GM21390 (cell line): ENCODE measurements at regions not wholly inside any gene's neighbourhood (a gene's known extent, or its start where the extent isn't known, plus 50 kb on each side); places are given as distances from the start of the nearest gene placed in this dataset.
"Not testable (repeated sequence)": the region's sequence is repeated elsewhere in the genome, so short reads cannot be mapped to it uniquely, and the experiment has no call there.

Experiments
- ATAC-seq: cut with Tn5 transposase; IDR thresholded peaks from one replicate; pipeline ENCODE4 v1.9.1; 2021; ENCODE audit not compliant: unreplicated experiment

DNA sequence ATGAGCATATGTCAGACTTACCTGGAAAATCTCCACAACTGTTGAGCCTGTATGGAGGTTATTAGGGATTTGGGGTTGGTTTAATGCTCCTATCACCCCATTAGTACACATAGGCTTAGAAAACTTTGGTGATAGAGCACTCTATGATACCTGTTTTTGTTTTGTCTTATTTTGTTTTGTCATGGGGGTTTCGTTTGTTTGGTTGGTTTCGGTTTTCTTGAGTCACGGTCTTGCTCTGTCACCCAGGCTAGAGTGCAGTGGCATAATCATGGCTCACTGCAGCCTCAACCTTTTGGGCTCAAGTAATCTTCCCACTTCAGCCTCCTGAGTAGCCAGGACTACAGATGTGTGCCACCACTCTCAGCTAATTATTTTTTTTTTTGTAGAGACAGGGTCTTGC lies 70.0 kb downstream of the MZT1 start:
- ATAC-seq: no peak

DNA sequence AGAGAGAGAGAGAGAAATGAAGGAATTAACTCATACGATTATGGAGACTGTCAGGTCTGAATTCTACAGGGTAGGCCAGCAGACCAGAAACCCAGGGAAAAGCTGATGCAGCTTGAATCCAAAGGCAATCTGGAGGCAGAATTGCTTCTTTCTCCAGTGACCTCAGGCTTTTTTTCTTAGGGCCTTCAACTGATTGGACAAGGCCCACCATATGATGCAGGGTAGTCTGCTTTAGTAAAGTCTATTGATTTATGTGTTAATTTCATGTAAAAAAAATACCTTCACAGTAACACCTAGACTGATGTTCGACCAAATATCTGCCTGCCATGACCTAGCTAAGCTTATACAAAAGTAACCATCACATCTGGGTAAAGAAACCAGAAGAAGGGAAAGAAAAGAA lies 71.1 kb downstream of the MZT1 start:
- no peak for ATAC-seq

DNA sequence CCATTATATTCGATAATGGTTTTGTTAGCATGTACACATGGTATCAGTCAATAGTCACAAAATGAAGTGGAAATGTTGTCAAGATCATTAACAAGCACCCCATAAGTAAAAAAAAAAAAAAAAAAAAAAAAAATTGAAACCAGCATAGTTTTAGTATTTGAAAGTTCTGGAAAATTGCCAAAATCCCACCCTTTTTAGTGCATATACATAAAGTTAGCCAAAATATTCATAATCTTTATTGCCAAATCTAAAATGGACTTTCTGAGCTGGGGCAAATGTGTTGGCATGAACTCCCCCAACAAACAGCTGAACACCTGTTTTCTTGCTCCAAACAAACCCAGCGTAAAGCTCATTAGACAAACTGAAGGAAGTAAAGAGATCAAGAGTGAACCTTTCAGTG lies 73.9 kb downstream of the MZT1 start:
- ATAC-seq: no peak

DNA sequence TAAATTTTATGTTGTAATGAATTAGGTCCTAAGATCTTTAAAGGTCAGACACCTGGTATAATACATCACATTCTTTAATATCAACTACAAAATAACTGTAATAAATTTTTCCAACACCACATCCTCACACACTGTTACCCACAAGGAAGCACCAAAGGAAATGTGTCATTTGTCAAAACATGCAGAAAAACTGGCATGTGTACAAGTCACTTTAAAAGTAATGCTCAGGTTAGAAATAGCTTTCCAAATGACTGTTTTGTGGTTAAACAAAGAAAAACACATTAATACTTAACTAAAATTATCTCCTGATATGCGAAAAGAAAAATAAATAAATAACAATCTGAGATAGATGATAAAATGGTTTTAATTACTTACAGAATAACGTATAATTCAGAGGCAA lies 74.7 kb downstream of the MZT1 start:
- ATAC-seq: no peak

DNA sequence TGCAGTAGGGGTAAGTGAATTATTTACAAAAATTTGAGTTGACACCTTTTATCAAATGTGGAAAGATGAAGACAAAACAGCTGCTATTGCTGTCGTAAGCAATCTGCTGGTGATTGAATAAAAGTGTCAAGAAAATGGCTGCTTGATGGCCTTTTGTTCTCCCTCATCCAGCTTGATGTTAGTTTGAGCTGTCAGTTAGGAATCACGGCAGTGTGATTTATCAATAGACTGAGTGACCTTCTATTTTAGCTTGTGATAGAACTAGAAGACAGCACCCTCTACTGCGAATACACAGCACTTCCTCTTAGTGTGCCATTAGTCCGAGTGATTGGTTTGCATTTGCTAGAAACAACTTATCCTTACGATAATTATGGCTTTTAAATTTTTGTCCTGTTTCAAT lies 76.3 kb downstream of the MZT1 start:
- no peak for ATAC-seq

DNA sequence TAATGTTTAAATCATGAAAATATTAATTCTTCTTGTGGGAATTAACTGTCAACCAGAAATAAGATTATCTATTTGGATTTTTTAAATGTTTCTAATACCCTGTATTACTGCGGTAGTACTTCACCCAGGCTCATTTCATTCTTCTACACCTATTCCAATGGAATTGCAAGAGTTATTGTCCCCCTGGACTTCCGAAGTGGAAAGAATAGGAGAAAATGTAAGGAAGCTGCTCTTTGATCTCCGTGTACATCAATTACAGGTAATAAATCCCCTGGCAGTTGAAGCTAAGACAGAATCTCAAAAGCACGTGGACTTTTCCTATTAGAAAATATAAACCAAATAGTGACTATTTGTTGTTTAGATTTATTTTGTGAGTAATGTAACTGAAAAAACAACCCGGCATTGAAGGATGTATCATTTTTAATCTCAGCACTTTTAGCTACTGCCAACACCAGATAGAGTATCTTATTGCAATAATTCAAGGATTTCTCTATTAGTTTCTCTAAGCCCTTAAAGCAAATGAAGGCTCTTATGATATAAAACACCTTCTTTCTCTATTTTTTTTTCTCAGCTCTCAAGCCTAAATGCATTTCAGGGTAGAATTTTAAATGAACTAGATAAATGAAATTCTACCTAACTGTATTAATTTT lies 77.3 kb downstream of the MZT1 start:
- ATAC-seq: no peak

DNA sequence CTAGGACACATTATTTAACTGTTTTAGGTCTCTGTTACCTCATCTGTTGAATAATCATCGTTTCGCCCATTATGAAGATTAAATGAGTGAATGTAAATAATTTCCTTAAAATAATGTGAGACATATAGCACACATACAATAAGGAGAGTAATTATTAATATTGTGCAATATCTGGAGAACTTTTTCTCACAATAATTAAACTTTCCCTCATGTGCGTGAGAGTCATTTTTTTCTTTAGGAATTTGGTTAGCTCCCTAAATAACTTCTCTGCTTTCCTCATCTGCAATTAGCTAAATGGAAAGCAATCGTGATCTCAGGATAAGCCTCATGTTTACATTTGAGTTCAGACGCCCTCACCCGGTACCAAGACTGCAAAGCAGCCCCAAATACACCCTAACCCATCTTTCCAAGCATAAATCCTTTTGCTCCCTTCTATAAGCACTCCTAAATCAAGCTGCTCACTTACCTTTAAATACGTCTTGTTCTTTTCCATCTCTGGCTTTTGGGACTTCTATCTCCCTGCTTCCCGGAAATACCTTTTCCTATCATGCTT lies 78.8 kb downstream of the MZT1 start:
- ATAC-seq: no peak

DNA sequence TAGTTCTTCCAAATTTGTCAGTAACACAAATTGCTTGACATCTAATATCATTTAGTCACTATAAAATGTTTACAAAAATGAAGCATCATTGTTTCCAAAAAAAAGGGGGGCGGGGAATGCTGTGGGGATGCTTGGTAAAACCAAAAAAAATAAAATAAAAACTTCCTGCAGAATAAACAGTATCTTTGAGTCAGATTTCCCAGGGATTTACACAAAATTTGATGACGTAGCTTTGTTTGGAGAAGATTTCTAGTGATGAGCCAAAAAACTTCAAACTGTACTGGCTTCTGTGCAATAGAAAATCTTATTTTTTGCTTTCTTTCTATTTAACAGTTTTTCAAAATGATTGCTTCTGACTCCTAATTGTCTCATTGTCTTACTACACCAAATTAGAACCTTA lies 80.0 kb downstream of the MZT1 start:
- ATAC-seq: no peak

DNA sequence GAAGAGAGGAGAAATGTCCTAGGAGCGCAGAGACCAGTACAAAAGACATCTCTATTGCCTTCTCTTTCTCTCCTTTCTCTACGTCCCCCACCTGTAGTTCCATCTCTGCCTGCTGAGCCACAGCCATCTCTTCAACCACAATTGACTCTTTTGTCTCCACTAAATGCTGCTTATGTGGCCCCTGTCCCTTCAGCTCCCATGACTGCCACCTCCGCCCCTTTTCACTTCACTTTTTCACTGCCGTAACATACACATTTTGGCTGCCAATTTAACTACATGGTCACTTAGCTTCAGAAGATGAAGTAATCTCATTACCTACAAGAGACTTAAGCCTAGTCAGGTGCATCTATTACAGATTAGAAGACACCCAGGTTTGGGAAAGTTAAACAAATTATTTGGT lies 81.9 kb downstream of the MZT1 start:
- ATAC-seq: no peak

DNA sequence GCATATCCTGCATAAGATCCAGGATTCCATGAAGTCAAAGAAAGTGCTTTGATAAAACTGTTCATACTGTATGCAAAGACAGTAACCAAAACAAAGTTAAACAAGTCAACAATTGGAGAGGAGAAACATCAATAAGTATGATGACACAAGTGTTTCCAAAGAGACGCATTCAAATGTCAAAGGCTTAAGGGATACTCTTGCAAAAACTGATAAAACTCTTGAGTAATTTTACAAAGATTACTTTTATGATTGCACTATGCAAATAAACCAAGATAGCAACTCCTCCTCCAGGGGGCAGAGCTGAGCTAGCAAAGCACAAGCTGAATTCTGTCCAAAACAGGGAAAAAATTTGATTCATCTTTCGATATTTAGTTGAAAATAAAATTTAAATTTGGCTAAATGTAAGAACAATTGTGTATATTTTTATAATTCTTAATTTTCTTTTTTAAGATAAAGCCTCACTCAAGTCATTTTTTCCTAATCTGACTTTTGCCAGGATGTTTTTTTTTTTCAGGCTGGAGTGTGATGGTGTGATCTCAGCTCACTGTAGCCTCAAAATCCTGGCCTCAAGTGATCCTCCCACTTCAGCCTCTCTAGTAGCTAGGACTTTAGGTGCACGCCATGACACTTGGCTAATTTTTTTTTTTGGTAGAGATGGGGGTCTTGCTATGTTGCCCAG lies 84.0 kb downstream of the MZT1 start:
- no peak for ATAC-seq

DNA sequence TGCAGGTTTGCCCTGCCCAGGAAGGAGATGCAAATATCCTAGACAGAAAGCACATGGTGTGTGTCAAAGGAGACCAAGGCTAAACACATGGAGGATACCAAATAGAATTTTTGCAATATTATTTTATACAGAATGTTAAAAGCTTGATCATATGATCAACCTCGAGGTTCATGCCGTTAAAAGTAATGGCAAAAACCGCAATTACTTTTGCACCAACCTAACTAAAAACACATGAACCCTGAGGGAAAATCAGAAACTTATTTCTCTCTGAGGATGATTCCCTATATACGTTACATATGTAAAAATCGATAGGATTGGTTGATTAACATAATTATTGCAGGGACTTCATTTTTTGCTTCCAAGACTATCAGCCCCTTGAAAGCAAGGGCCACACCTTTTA lies 88.1 kb downstream of the MZT1 start:
- no peak for ATAC-seq

DNA sequence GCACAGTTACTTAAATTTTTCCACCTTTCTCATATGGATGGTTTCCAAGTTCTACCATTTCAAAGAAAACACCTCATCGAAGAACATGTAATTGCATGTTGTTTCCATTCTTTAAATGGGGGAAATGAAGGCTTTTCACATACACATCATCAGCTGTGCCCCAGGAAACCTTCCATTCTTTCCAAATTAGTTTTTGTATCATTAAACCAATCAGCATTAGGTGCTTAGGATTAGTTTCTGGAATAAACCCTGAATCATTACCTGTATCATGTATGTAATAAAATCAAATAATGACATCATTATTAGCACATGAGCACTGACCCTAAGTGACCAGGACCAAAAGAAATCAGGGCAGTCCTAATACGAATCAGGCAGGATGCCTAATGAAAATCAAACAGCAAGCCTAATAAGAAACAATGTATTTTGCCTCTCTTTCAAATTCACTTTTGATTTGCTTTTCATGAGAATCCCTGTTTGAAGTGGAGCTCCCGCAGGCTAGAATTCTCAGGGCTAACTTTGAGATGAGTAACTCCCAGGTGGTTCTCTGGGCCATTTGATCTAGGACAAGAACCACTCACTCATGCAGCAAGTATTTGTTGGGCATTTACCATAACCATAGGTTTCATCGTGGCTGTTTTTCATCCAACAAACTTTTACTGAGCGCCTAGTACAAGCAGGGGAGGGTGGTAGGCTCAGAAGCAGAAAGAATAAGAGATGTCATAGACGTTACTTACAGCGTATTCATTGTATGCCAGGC lies 89.2 kb downstream of the MZT1 start:
- no peak for ATAC-seq

DNA sequence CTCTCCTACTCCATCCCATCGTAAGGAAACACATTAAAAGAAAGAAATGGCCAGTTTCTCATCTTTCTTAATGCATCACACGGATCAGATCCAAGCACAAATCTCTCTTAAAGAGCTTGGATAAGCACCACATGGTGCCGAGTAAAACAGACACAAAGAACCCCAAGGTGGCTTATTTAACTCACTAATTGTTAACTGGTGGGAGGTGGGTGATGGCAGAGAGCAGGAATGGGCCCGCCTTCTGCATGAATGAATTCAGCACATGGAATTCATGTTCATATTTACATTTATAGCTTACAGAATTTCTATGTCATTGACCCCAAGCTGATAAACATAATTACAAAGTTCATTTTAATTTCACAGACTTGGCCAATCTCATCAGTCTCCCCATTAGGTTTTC lies 89.9 kb downstream of the MZT1 start:
- ATAC-seq: no peak

DNA sequence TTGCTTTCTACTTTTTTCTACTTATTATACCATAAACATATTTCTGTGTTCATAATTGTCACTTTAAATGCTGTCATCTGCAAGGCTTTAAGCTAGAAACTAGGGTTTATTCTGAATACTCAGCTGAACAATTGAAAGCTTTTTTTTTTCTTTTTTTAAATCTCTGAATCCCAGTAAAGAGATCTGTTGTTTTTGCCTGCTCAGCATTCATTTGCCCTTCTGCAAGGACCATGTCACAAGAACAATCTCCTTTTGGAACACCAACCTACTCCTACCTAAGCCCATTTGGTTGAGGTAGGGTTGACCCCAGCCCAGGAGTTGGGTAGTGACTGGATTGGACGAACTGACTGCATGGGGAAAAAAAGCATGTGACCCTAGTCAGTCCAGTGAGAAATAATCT lies 92.6 kb downstream of the MZT1 start:
- ATAC-seq: no peak

DNA sequence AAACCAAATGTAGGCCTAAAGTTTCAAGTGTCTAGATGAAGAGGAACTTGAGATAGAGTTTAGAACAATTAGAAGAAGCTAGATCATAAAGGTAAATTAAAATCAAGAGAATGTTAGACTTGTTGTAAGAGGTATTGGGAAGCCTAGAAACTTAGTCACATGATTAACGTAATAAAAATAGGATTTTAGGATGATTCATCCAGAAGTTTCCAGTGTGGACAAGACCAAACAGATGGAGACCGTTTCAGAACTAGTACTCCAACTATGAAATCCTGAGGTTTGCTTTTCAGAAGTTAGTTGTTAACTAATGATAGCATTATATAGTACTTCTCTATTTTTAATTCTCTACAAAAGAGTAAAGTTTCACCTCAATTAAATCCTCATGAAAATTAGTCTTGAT lies 104.9 kb downstream of the MZT1 start:
- ATAC-seq: no peak

DNA sequence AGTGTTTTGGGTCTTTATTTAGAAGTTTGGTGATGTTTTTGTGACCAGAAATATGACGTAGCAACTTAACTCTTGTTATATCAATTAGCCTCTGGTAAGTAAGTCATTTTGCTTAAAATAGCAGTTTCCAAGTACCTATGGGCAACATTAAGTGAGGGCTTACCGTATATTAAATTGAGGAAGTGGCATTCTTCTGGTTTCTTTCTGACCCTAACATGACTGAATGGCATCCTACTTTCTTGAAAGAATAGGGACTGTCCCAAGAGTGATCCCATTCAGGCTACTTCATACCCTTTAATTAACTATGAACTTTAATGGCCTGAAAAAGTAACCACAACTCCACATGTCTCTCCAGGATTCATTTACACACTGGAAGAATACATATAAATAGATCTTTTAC lies 106.6 kb downstream of the MZT1 start:
- no peak for ATAC-seq

DNA sequence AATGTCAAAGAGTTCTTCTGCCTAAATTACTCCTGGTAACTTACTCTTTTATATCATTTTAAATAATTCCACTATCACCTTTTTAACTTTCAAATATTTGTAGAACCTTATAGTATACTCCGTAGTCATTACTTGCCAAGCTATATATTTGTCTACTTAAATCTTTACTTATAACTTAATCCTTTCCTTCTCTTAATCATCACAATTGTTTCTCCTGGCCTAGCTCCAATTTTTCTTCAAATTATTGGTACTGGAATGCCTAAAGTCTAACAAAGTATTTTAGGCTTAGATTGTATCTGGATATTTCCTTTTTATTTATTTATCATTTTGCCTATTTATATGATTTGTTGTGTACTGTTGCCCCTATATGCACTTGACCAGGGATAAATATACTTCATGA lies 109.5 kb downstream of the MZT1 start:
- ATAC-seq: no peak

DNA sequence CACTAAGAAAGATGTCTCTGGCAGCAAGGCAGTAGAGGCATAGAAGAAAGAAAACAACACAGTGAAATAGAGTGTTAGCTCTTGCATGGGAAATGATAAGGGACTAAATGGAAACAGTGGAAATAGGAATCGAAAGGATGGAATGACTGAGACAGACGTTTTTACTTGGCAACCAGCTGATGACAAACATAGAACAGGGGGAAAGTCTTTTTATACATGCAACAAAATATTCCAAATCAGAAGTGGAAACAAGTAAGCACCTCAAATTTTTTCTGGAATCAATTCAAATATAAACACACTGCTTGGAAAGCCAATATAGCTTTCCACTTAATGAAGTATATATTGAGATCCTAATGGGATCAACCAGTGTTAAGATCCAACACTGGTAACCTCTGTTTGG lies 110.2 kb downstream of the MZT1 start:
- ATAC-seq: no peak

DNA sequence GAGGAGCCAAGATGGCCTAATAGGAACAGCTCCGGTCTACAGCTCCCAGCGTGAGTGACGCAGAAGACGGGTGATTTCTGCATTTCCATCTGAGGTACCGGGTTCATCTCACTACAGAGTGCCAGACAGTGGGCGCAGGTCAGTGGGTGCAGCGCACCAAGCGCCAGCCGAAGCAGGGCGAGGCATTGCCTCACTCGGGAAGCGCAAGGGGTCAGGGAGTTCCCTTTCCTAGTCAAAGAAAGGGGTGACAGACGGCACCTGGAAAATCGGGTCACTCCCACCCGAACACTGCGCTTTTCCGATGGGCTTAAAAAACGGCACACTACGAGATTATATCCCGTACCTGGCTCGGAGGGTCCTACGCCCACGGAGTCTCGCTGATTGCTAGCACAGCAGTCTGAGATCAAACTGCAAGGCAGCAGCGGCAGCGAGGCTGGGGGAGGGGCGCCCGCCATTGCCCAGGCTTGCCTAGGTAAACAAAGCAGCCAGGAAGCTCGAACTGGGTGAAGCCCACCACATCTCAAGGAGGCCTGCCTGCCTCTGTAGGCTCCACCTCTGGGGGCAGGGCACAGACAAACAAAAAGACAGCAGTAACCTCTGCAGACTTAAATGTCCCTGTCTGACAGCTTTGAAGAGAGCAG lies 117.1 kb downstream of the MZT1 start:
- ATAC-seq: not testable (repeated sequence)

DNA sequence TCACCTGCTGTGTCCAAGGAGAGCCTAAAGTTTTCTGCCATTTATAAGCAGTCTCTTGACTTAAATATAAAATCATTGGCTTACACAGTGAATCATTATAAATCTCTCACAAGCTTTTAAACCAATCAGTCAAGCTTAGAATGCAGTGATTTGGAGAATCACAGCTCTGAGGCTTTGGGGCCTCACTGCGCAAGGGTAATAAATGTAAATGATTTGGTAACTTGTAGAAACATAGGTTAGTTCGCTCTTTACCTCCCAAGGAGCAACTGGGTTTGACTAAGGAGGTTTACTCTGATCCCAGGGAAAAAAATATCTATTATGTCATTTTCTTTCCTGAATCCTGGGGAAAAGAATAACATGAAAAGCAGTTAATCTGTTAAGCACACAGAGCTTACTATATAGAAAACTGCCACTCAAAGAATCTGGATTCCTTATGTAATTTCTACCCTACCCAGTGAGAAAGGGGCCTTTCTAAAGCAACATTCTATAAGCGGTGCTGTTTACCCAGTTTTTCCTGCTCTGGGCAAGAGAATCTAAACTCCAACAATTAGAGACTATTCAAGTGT lies 128.2 kb downstream of the MZT1 start:
- ATAC-seq: no peak

DNA sequence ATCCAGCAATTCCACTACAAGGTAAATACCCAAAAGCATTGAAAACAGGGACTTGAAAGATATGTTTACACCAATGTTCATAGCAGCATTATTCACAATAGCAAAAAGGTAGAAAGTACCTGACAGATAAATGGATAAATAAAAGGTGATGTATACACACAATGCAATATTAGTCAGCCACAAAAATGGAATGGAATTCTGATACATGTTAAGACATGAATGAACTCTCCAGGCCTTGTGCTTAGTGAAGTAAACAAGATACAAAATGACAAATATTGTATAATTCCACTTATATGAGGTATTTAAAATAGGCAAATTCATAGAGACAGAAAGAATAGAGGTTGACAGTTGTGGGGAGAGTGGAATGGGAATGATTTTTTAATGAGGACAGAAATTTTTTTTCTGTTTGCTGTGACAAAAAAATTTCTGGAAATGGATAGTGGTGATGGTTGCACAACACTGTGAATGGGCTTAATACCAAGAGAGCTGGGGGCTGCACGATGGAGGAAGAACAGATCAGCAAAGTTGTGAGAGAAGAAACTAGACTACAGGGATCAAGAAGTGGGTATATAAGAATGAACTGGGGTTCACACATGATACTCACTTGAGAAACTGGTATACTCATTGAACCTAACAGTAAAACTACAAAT lies 137.2 kb downstream of the MZT1 start:
- ATAC-seq: no peak
